ENCODE measurements at regions not wholly inside any gene's neighbourhood (a gene's known extent, or its start where the extent isn't known, plus 50 kb on each side); places are given as distances from the start of the nearest gene placed in this dataset.

GRCh38 chr9:86749894-86750255 is 197.4 kb downstream of the GAS1 start:
- Histone ChIP-seq H3K9ac (ENCODE audit: low read length) (no peak overlapping the region), H3K4me1 (ENCODE audit: control insufficient read depth in 2 of 2, insufficient read depth in 2 of 2, low read length in 2 of 2) (no peaks in the 10 kb centered on the region), H3K27ac (ENCODE audit: low read length in 2 of 2) (no peak overlapping the region), H3K27me3 (replicated peaks in 1 of 4; ENCODE audit: control extremely low read depth in 1 of 4, control insufficient read depth in 3 of 4, insufficient read depth in 4 of 4, low read length in 3 of 4) (no peaks in the 10 kb centered on the region), H3K36me3 (replicated peaks in 1 of 2; ENCODE audit: control extremely low read depth in 1 of 2, control insufficient read depth in 1 of 2, extremely low read depth in 1 of 2, insufficient read depth in 2 of 2, low read length in 1 of 2) (no peaks in the 10 kb centered on the region), H3K4me2 (replicated peaks; ENCODE audit: low read depth, low read length, poor library complexity, severe bottlenecking) (no peak overlapping the region), H4K20me1 (ENCODE audit: control insufficient read depth, insufficient read depth, low read length, poor library complexity, severe bottlenecking) (no peaks in the 10 kb centered on the region), H3K79me2 (ENCODE audit: control insufficient read depth, insufficient read depth, low read length) (no peaks in the 10 kb centered on the region), H3K4me3 (ENCODE audit: control extremely low read depth in 1 of 5, extremely low read depth in 1 of 5, insufficient read depth in 1 of 5, low read depth in 2 of 5, low read length in 4 of 5) (no peak overlapping the region), H3K9me3 (ENCODE audit: control extremely low read depth in 1 of 3, control insufficient read depth in 2 of 3, insufficient read depth in 1 of 3, low read length in 2 of 3) (peaks cover 0 to 7% (median 0%) of the 10 kb centered on the region in 3 donors), H2AFZ (ENCODE audit: insufficient read depth, low read depth, low read length, poor library complexity, severe bottlenecking) (no peak overlapping the region)
- Mint-ChIP-seq H3K27me3 (no peaks in the 10 kb centered on the region), H3K9me3 (ENCODE audit: insufficient read depth) (no peaks in the 10 kb centered on the region), H3K4me3 (no peak overlapping the region), H3K27ac (no peak overlapping the region), H3K4me1 (no peaks in the 10 kb centered on the region)
- ChIA-PET CTCF (interaction anchor here (0.5 kb wide), 1 partner anchor 510 kb away, joined by 4 read pairs; no protein-coding TSS in a partner anchor), POLR2A (no interaction called here)
- DNase-seq, result no peak
- WGBS (ENCODE audit: insufficient coverage), result 100% methylated on average over 1 of the region's 4 CpGs
- TF ChIP-seq CTCF (IDR thresholded peaks at IDR 0.05), result no peak
- TF ChIP-seq EZH2 (IDR thresholded peaks at IDR 0.05; ENCODE audit: borderline replicate concordance, insufficient read depth, low read depth, low read length, poor library complexity, severe bottlenecking), result no peak
- intact Hi-C loops (cut with micrococcal nuclease), result no loop called here
- no peak for ATAC-seq (ENCODE audit: low read depth)

- H3K9me3 Mint-ChIP-seq (ENCODE audit: insufficient read depth), result no peaks in the 10 kb centered on the region
- no CpG with 5 or more reads among the region's 2 CpGs for WGBS (ENCODE audit: insufficient coverage)
Measured at GRCh38 chr9:86749161-86749893, 198.0 kb downstream of the GAS1 start.

More at GRCh38 chr9:86749161-86749893, 198.0 kb downstream of the GAS1 start:
- Mint-ChIP-seq H3K4me1 (no peaks in the 10 kb centered on the region), H3K4me3 (no peak overlapping the region), H3K27me3 (no peaks in the 10 kb centered on the region), H3K27ac (no peak overlapping the region)
- Histone ChIP-seq H2AFZ (ENCODE audit: insufficient read depth, low read depth, low read length, poor library complexity, severe bottlenecking) (no peak overlapping the region), H3K36me3 (replicated peaks in 1 of 2; ENCODE audit: control extremely low read depth in 1 of 2, control insufficient read depth in 1 of 2, extremely low read depth in 1 of 2, insufficient read depth in 2 of 2, low read length in 1 of 2) (no peaks in the 10 kb centered on the region), H3K4me1 (ENCODE audit: control insufficient read depth in 2 of 2, insufficient read depth in 2 of 2, low read length in 2 of 2) (no peaks in the 10 kb centered on the region), H3K9ac (ENCODE audit: low read length) (no peak overlapping the region), H4K20me1 (ENCODE audit: control insufficient read depth, insufficient read depth, low read length, poor library complexity, severe bottlenecking) (no peaks in the 10 kb centered on the region), H3K4me3 (ENCODE audit: control extremely low read depth in 1 of 5, extremely low read depth in 1 of 5, insufficient read depth in 1 of 5, low read depth in 2 of 5, low read length in 4 of 5) (no peak overlapping the region), H3K4me2 (replicated peaks; ENCODE audit: low read depth, low read length, poor library complexity, severe bottlenecking) (no peak overlapping the region), H3K9me3 (ENCODE audit: control extremely low read depth in 1 of 3, control insufficient read depth in 2 of 3, insufficient read depth in 1 of 3, low read length in 2 of 3) (peaks cover 0 to 10% (median 0%) of the 10 kb centered on the region in 3 donors), H3K27me3 (replicated peaks in 1 of 4; ENCODE audit: control extremely low read depth in 1 of 4, control insufficient read depth in 3 of 4, insufficient read depth in 4 of 4, low read length in 3 of 4) (no peaks in the 10 kb centered on the region), H3K27ac (ENCODE audit: low read length in 2 of 2) (no peak overlapping the region), H3K79me2 (ENCODE audit: control insufficient read depth, insufficient read depth, low read length) (no peaks in the 10 kb centered on the region)
- intact Hi-C loops (cut with micrococcal nuclease), result no loop called here
- DNase-seq (no peak), ATAC-seq (ENCODE audit: low read depth) (no peak)
- CTCF ChIA-PET, result no interaction called here
- POLR2A ChIA-PET, result no interaction called here
- TF ChIP-seq EZH2 (IDR thresholded peaks at IDR 0.05; ENCODE audit: borderline replicate concordance, insufficient read depth, low read depth, low read length, poor library complexity, severe bottlenecking) (no peak), CTCF (IDR thresholded peaks at IDR 0.05) (no peak)
